ENCODE measurements at regions not wholly inside any gene's neighbourhood (a gene's known extent, or its start where the extent isn't known, plus 50 kb on each side); places are given as distances from the start of the nearest gene placed in this dataset.
A peak's percentile ranks its signal among the peaks of the same experiment; 100 is the strongest.

GRCh38 chr11:70570693-70571395 is 172.5 kb downstream of the CTTN start:
- DNase-seq (ENCODE audit: low spot score) = no peak

GRCh38 chr11:70572974-70573260 is 174.6 kb downstream of the CTTN start:
- no peak for DNase-seq (ENCODE audit: low spot score)

GRCh38 chr11:70573701-70574151 is 175.4 kb downstream of the CTTN start:
- DNase-seq (ENCODE audit: low spot score) = no peak

- peak; percentile 55 for DNase-seq (ENCODE audit: low spot score)
Observed at GRCh38 chr11:70574725-70575347, 176.5 kb downstream of the CTTN start.

GRCh38 chr11:70575396-70576060 is 177.2 kb downstream of the CTTN start:
- no peak for DNase-seq (ENCODE audit: low spot score)

- DNase-seq (ENCODE audit: low spot score) = no peak
Observed at GRCh38 chr11:70577258-70577603, 178.9 kb downstream of the CTTN start.

GRCh38 chr11:70577948-70578347 is 179.6 kb downstream of the CTTN start:
- no peak for DNase-seq (ENCODE audit: low spot score)

GRCh38 chr11:70578371-70578770 is 180.0 kb downstream of the CTTN start:
- no peak for DNase-seq (ENCODE audit: low spot score)

- DNase-seq (ENCODE audit: low spot score) = no peak
Observed at GRCh38 chr11:70578831-70579230, 180.5 kb downstream of the CTTN start.

GRCh38 chr11:70579316-70579955 is 181.1 kb downstream of the CTTN start:
- DNase-seq (ENCODE audit: low spot score) = no peak

GRCh38 chr11:70580036-70580805 is 181.9 kb downstream of the CTTN start:
- no peak for DNase-seq (ENCODE audit: low spot score)

- DNase-seq (ENCODE audit: low spot score) = no peak
Observed at GRCh38 chr11:70581991-70582885, 183.9 kb downstream of the CTTN start.

GRCh38 chr11:70582886-70583641 is 184.7 kb downstream of the CTTN start:
- DNase-seq (ENCODE audit: low spot score) = no peak

- DNase-seq (ENCODE audit: low spot score) = no peak
Observed at GRCh38 chr11:70583781-70584218, 185.5 kb downstream of the CTTN start.

- DNase-seq (ENCODE audit: low spot score) = no peak
Observed at GRCh38 chr11:70584498-70585235, 186.3 kb downstream of the CTTN start.

GRCh38 chr11:70585236-70585545 is 186.9 kb downstream of the CTTN start:
- no peak for DNase-seq (ENCODE audit: low spot score)

GRCh38 chr11:70586261-70587074 is 188.1 kb downstream of the CTTN start:
- DNase-seq (ENCODE audit: low spot score) = no peak

GRCh38 chr11:70587075-70587389 is 188.7 kb downstream of the CTTN start:
- DNase-seq (ENCODE audit: low spot score) = no peak

- no peak for DNase-seq (ENCODE audit: low spot score)
Observed at GRCh38 chr11:70590356-70590991, 192.1 kb downstream of the CTTN start.

Measured in HuH-7.5 (cell line).